Loucy (cell line): ENCODE measurements at regions not wholly inside any gene's neighbourhood (a gene's known extent, or its start where the extent isn't known, plus 50 kb on each side); places are given as distances from the start of the nearest gene placed in this dataset.

ENCODE experiments used
- CTCF ChIP-seq: fragments of 200-600 bp; sonication (generic); conservative IDR thresholded peaks from 2 replicates; pipeline ENCODE4 v1.5.1; 2014; ENCODE audit warnings: mild to moderate bottlenecking, antibody characterized with exemption, low read length
- EZH2phosphoT487 ChIP-seq: fragments of 200-600 bp; IDR thresholded peaks from 2 replicates; pipeline ENCODE4 v1.6.1; 2018; ENCODE audit warnings: antibody characterized with exemption, mild to moderate bottlenecking, moderate library complexity, borderline replicate concordance

GRCh38 chr4:11970754-11971153, 542.1 kb upstream of the HS3ST1 start:
- TF ChIP-seq CTCF = no peak
- no peak for TF ChIP-seq EZH2phosphoT487
